ENCODE measurements at regions not wholly inside any gene's neighbourhood (a gene's known extent, or its start where the extent isn't known, plus 50 kb on each side); places are given as distances from the start of the nearest gene placed in this dataset.

- no peak for TF ChIP-seq CTCF (IDR thresholded peaks at IDR 0.05)
- Mint-ChIP-seq H3K36me3 (ENCODE audit: unreplicated experiment) (no peaks in the 10 kb centered on the region), H3K9me3 (ENCODE audit: unreplicated experiment) (no peaks in the 10 kb centered on the region), H3K27ac (ENCODE audit: unreplicated experiment) (no peak overlapping the region), H3K4me1 (ENCODE audit: unreplicated experiment) (no peaks in the 10 kb centered on the region), H3K27me3 (ENCODE audit: unreplicated experiment) (no peaks in the 10 kb centered on the region), H3K4me3 (ENCODE audit: unreplicated experiment) (no peak overlapping the region)
- DNase-seq (ENCODE audit: extremely low spot score, unreplicated experiment) = no peak
These were observed 69.4 kb upstream of the PJA1 start for GRCh38 chrX:69234624-69235023.

- no peaks in the 10 kb centered on the region for H3K27me3 Mint-ChIP-seq (ENCODE audit: unreplicated experiment)
- TF ChIP-seq CTCF (IDR thresholded peaks at IDR 0.05) = no peak
- H3K27ac Mint-ChIP-seq (ENCODE audit: unreplicated experiment) = no peak overlapping the region
- no peak overlapping the region for H3K4me3 Mint-ChIP-seq (ENCODE audit: unreplicated experiment)
- H3K4me1 Mint-ChIP-seq (ENCODE audit: unreplicated experiment) = no peaks in the 10 kb centered on the region
- no peaks in the 10 kb centered on the region for H3K9me3 Mint-ChIP-seq (ENCODE audit: unreplicated experiment)
- no peak for DNase-seq (ENCODE audit: extremely low spot score, unreplicated experiment)
- H3K36me3 Mint-ChIP-seq (ENCODE audit: unreplicated experiment) = no peaks in the 10 kb centered on the region
These were observed 67.7 kb upstream of the PJA1 start for GRCh38 chrX:69232945-69233344.

GRCh38 chrX:69231903-69232302 is 66.7 kb upstream of the PJA1 start:
- no peaks in the 10 kb centered on the region for H3K9me3 Mint-ChIP-seq (ENCODE audit: unreplicated experiment)
- H3K27me3 Mint-ChIP-seq (ENCODE audit: unreplicated experiment) = no peaks in the 10 kb centered on the region
- no peak for DNase-seq (ENCODE audit: extremely low spot score, unreplicated experiment)
- H3K4me3 Mint-ChIP-seq (ENCODE audit: unreplicated experiment) = no peak overlapping the region
- TF ChIP-seq CTCF (IDR thresholded peaks at IDR 0.05) = no peak
- H3K4me1 Mint-ChIP-seq (ENCODE audit: unreplicated experiment) = no peaks in the 10 kb centered on the region
- no peak overlapping the region for H3K27ac Mint-ChIP-seq (ENCODE audit: unreplicated experiment)
- H3K36me3 Mint-ChIP-seq (ENCODE audit: unreplicated experiment) = no peaks in the 10 kb centered on the region

GRCh38 chrX:69229436-69229835 is 64.2 kb upstream of the PJA1 start:
- Mint-ChIP-seq H3K27ac (ENCODE audit: unreplicated experiment) (no peak overlapping the region), H3K27me3 (ENCODE audit: unreplicated experiment) (no peaks in the 10 kb centered on the region), H3K4me3 (ENCODE audit: unreplicated experiment) (no peak overlapping the region), H3K36me3 (ENCODE audit: unreplicated experiment) (no peaks in the 10 kb centered on the region), H3K9me3 (ENCODE audit: unreplicated experiment) (no peaks in the 10 kb centered on the region), H3K4me1 (ENCODE audit: unreplicated experiment) (no peaks in the 10 kb centered on the region)
- DNase-seq (ENCODE audit: extremely low spot score, unreplicated experiment) = no peak
- TF ChIP-seq CTCF (IDR thresholded peaks at IDR 0.05) = no peak

GRCh38 chrX:69228732-69229131 is 63.5 kb upstream of the PJA1 start:
- no peak for DNase-seq (ENCODE audit: extremely low spot score, unreplicated experiment)
- no peaks in the 10 kb centered on the region for H3K27me3 Mint-ChIP-seq (ENCODE audit: unreplicated experiment)
- no peaks in the 10 kb centered on the region for H3K36me3 Mint-ChIP-seq (ENCODE audit: unreplicated experiment)
- H3K4me1 Mint-ChIP-seq (ENCODE audit: unreplicated experiment) = no peaks in the 10 kb centered on the region
- no peak overlapping the region for H3K27ac Mint-ChIP-seq (ENCODE audit: unreplicated experiment)
- H3K4me3 Mint-ChIP-seq (ENCODE audit: unreplicated experiment) = no peak overlapping the region
- no peaks in the 10 kb centered on the region for H3K9me3 Mint-ChIP-seq (ENCODE audit: unreplicated experiment)
- no peak for TF ChIP-seq CTCF (IDR thresholded peaks at IDR 0.05)
